ENCODE measurements at regions not wholly inside any gene's neighbourhood (a gene's known extent, or its start where the extent isn't known, plus 50 kb on each side); places are given as distances from the start of the nearest gene placed in this dataset.
"Not testable (repeated sequence)": the region's sequence is repeated elsewhere in the genome, so short reads cannot be mapped to it uniquely, and the experiment has no call there.

DNA sequence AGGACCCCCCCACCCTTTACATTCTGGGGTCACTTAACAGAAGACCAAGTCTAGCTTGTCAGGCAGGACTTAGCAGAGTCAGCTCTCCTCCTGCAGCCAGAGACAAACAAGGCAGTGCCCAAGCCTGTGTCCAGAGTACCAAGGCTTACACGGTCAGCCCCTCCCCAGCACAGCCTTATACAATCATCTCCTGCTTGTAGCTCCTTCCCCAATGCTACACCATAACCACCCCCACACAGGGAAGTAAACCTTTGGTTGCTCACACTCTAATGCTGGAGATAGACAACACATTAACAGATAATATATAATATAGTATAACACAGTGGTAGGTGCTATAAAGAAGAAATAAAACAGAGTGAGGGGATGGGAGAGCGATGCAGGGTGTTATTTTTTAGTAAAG is 175.4 kb upstream of the PWP1 start:
- DNase-seq, result no peak

- no peak for DNase-seq
These were observed 174.3 kb upstream of the PWP1 start for GRCh38 chr12:107511292-107511691.

DNA sequence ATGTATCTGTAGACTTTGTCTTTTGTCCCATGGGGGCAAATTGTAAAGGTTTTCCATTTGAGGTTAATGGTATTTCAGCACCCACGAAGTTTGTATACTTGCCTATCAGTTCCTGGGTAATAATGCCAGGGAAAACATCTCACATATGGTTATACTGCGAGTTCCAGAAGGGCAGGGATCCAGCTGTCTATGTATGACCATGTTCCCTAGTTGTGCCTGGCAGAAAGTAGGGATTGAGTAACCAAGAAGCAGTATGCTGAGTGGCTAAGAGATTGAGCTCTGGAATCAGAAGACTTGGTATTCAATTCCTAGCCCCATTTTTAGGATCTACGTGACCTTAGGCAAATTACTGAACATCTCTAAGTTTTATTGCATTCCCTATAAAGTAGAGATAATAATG is 173.2 kb upstream of the PWP1 start:
- DNase-seq, result no peak

DNA sequence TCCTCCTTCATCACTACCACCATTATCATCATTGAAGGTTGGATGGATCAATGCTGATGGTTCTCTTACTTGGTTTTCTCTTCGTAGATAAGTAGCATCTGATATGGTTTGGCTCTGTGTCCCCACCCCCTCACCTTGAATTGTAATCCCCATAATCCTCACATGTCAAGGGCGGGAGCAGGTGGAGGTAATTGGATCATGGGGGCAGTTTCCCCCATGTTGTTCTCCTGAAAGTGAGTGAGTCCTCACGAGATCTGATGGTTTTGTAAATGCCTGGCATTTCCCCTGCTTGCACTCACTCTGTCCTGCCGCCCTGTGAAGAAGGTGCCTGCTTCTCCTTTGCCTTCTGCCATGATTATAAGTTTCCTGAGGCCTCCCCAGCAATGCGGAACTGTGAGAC is 172.4 kb upstream of the PWP1 start:
- DNase-seq, result no peak

DNA sequence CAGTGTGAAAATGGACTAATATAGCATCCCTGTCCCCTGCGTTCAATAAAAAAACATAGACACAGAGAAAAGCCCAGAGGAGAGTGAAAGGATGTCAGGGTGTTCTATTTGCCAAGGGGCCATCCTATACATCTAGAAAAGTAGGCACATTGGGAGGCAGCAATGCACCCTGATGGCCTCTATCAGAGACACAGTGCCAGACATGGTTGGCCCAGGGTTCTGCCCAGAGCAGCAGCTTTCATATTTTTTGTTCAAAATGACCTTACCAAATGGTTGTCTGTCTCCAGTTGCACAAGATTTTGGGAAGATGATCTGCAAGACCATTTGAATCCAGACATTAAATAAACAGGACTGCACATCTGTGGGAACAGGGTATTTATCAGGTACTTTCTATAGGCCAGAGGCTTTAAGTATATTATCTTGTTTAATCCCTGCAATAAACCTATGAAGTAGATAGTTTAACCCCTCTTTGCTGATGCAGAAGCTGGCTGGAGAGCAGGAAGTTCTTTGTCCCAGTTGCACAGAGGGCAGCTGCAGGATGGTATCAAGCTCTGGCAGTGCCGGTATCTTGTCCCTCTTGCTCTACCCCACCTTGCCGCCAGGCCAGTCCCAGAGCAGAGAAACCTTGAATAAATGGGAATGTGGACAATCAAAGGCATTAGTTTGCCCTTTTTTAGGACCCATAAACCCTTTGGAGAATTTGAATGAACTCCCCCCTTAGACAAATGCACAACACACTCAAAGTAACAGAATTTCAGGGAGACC is 171.8 kb upstream of the PWP1 start:
- no peak for DNase-seq

DNA sequence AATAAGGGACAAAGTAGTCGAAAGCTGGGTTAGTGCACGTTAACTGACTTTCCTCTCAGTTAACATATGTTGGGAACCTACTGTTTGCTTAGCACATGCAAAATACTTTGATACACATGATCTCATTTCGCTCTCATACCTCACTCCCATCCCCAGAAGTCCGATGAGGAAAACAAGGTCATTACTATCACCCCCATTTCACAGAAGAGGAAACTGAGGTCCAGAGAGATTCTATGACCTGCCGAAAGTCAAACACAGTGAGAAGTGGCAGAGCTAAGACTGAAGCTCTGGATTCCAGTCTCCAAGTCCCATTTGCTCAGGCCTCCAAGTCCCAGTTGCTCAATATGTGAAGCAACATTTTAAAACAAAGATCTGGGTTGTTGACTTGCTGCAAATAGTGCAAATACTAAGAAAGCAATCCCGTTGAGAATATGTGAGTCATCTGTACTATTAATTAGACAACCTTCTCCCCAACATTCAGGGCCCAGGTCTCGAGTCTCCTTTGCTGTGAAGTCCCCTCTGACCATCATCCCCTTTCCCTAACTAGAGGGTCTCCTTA is 170.6 kb upstream of the PWP1 start:
- no peak for DNase-seq

GRCh38 chr12:107515446-107515958 is 170.1 kb upstream of the PWP1 start:
- no peak for DNase-seq

DNA sequence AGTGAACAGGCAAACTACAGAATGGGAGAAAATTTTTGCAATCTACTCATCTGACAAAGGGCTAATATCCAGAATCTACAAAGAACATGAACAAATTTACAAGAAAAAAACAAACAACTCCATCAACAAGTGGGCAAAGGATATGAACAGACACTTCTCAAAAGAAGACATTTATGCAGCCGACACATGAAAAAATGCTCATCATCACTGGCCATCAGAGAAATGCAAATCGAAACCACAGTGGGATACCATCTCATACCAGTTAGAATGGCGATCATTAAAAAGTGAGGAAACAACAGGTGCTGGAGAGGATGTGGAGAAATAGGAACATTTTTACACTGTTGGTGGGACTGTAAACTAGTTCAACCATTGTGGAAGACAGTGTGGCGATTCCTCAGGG is 167.8 kb upstream of the PWP1 start:
- not testable (repeated sequence) for DNase-seq

- no peak for DNase-seq
These were observed 166.7 kb upstream of the PWP1 start for GRCh38 chr12:107518868-107519267.

- DNase-seq, result no peak
These were observed 165.4 kb upstream of the PWP1 start for GRCh38 chr12:107519906-107520859.

DNA sequence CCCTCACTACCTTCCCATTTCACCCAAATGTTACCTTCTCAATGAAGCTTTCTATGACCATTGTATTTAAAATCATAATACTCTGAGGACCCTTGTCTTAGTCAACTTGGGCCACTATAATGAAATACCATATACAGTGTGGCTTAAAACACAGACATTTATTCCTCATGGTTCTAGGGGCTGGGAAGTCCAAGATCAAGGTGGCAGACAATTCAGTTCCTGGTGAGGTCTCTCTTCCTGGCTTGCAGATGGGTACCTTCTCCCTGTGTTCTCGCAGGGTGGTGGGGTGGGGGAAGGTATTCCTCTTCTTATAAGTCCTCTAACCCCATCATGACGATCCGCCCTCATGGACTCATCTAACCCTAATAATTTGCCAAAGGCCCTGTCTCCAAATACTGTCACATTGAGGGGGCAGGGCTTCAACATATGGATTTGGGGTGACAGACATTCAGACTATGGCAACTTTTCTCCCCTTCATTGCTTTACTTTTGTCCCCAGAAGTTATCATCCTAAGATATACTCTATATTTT is 163.7 kb upstream of the PWP1 start:
- DNase-seq, result no peak

DNA sequence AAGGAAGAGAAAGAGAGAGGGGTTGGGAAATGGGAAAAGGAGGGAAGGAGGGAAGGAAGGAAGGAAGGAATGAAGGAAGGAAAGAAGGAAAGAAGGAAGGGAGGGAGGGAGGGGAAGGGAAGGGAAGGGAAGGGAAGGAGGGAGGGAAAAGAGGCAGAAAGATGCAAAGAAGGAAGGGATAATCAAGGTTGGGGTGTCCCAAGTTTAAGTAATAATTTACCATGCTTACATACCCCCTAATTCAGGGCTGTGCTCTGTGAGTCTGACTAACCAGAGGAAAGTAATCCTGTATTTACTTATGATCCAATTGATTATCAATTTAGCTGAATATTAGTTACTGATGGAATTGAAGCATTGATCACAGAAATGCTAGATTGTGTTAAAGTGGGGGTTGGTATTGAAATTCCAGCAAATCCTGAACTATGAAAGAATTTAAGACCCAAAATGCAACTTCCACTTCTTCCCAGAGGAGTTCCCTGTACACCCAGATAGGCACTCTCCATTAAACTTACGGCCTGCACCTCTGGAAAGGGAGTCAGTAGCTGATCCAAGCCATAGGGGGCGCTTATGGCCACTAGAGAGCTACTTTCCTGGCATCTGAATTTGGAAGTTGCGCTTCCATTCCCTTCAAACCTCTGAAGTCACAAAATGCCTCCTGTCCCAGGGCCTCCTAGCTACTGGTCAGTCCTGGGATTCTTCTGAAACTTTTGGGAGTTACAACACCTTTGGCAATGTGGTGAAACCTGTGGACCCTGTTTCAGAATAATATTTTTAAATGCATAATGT is 162.7 kb upstream of the PWP1 start:
- no peak for DNase-seq

GRCh38 chr12:107523775-107524535 is 161.6 kb upstream of the PWP1 start:
- peak; percentile 98 for DNase-seq

DNA sequence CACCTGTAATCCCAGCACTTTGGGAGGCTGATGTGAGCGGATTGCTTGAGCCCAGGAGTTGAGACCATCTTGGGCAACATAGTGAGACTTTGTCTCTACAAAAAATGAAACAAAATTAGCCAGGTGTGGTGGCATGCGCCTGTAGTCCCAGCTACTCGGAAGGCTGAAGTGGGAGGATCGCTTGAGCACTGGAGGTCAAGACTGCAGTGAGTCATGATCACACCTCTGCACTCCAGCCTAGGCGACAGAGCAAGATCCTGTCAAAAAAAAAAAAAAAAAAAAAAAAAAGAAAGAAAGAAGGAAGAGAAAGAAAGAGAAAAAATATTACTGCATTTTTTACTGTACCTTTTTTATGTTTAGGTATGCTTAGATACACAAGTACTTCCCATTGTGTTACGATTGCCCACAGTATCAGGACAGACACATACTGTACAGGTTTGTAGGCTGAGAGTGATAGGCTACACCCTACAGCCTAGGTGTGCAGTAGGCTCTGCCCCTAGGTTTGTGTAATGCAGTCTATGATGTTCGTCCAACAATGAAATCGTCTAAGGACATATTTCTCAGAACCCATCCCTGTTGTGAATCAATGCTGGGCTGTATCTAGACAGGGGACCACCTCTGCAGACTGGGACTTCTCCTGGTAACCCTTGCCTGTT is 160.4 kb upstream of the PWP1 start:
- no peak for DNase-seq

- no peak for DNase-seq
These were observed 159.7 kb upstream of the PWP1 start for GRCh38 chr12:107525719-107526554.

- DNase-seq, result peak; percentile 26
These were observed 158.9 kb upstream of the PWP1 start for GRCh38 chr12:107526555-107527180.

DNA sequence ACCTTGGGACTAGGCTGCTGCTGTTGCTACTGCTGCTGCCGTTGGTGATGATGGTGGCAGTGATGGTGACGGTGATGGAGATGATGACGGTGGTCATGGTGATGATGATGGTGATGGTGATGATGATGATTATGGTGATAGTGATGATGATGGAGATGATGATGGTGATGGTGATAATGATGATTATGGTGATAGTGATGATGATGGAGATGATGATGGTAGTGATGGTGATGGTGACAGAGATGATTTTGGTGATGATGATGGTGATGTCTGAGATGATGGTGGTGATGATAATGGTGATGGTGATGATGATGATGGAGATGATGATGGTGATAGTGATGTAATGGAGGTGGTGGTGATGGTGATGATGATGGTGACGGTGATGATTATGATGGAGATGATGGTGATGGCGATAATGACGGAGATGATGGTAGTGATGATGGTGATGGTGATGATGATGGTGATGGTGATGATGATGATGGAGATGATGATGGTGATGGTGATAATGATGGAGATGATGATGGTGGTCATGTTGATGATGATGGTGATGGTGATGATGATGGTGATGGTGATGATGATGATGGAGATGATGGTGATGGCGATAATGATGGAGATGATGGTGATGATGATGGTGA is 156.8 kb upstream of the PWP1 start:
- DNase-seq, result no peak

DNA sequence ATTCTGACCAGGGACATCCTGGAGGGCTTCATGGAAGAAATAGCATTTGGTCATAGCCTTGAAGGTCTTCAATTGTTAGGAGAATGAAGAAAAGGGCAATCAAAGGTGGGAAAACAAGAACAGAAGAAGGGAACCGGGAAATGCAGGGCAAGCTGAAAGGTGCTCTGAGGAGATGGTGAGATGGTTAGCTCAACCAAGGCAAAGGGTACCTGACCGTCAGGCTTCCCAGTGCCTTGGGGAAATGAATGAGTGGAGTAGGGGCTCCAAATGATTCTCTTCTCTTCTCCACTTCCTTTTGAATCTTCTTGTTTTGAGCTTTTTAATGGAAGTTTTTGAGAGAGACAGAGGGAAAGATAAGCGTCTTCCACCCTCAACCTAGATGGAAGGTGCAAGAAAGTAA is 155.6 kb upstream of the PWP1 start:
- DNase-seq, result no peak

DNA sequence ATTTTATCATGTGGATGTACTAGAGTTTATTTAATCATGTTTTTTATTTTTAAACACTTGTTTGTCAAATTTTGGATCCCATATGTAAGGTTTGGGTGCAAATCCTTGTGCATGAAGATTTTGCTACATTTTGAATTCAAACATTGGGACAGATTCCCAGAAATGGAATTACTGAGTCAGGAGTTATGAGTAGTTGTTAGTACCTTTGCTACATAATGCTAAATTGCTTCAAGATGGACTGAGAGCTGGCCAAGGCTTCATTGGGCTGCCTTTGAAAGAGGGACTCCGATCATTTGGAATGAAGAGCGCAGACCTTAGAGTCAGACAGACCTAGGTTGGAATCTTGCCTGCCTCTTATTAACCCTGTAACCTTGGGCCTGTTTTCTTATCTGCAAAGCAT is 154.9 kb upstream of the PWP1 start:
- no peak for DNase-seq
